Endodermal cell (in vitro differentiated cells): ENCODE measurements at regions not wholly inside any gene's neighbourhood (a gene's known extent, or its start where the extent isn't known, plus 50 kb on each side); places are given as distances from the start of the nearest gene placed in this dataset.

ENCODE experiments used
- DNase-seq: peaks from one replicate; pipeline ENCODE4 v3.0.0-alpha.2; 2017
- H3K27ac ChIP-seq: 2 replicates; pipeline ENCODE4 v1.5.1; 2013; ENCODE audit warnings: mild to moderate bottlenecking, low read depth, low read length, moderate library complexity
- H3K27me3 ChIP-seq: 2 replicates; pipeline ENCODE4 v1.6.1; 2013; ENCODE audit warnings: mild to moderate bottlenecking, low read length, moderate library complexity; ENCODE audit not compliant: insufficient read depth, control insufficient read depth, poor library complexity, severe bottlenecking
- H3K36me3 ChIP-seq: 2 replicates; pipeline ENCODE4 v1.7.0; 2013; ENCODE audit warnings: mild to moderate bottlenecking, low read length, moderate library complexity; ENCODE audit not compliant: control insufficient read depth, insufficient read depth
- H3K4me1 ChIP-seq: one replicate; pipeline ENCODE4 v1.7.0; 2013; ENCODE audit warnings: low read length; ENCODE audit not compliant: control insufficient read depth, insufficient read depth
- H3K4me3 ChIP-seq: 2 replicates; pipeline ENCODE4 v1.5.1; 2013; ENCODE audit warnings: mild to moderate bottlenecking, low read length, moderate library complexity
- H3K9ac ChIP-seq: 2 replicates; pipeline ENCODE4 v1.6.1; 2013; ENCODE audit warnings: mild to moderate bottlenecking, low read length, moderate library complexity; ENCODE audit not compliant: poor library complexity, severe bottlenecking; ENCODE audit errors: extremely low read depth
- H3K9me3 ChIP-seq: 2 replicates; pipeline ENCODE4 v1.6.1; 2013; ENCODE audit warnings: mild to moderate bottlenecking, low read length, moderate library complexity; ENCODE audit not compliant: control insufficient read depth
- H3K27ac Mint-ChIP-seq: 2 replicates; pipeline ENCODE4 v1.8.0; 2020; ENCODE audit warnings: mixed read lengths
- H3K27me3 Mint-ChIP-seq: 2 replicates; pipeline ENCODE4 v1.8.0; 2021; ENCODE audit warnings: mild to moderate bottlenecking, mixed read lengths; ENCODE audit not compliant: insufficient read depth
- H3K36me3 Mint-ChIP-seq: 2 replicates; pipeline ENCODE4 v1.8.0; 2020; ENCODE audit warnings: low read depth, mixed read lengths
- H3K4me1 Mint-ChIP-seq: 2 replicates; pipeline ENCODE4 v1.8.0; 2020; ENCODE audit warnings: mixed read lengths
- H3K4me3 Mint-ChIP-seq: 2 replicates; pipeline ENCODE4 v1.8.0; 2020; ENCODE audit warnings: mild to moderate bottlenecking, moderate library complexity, mixed read lengths
- H3K9me3 Mint-ChIP-seq: 2 replicates; pipeline ENCODE4 v1.8.0; 2020; ENCODE audit warnings: mild to moderate bottlenecking, mixed read lengths
- CTCF ChIP-seq: fragments of 200-600 bp; sonication (generic); conservative IDR thresholded peaks from 2 replicates; pipeline ENCODE4 v1.5.0; 2021; ENCODE audit warnings: antibody characterized with exemption, mild to moderate bottlenecking
- WGBS, 2 experiments: methylation state at CpG; one replicate each; pipeline versions ENCODE4 v1.1.5 to v1.1.7; 2013; ENCODE audit warnings: missing lambda C conversion rate in 2 of 2, mixed read lengths in 1 of 2; ENCODE audit not compliant: insufficient coverage in 1 of 2, insufficient read length in 1 of 2; 5-methylcytosine and 5-hydroxymethylcytosine counted together

GRCh38 chr18:22539051-22539765, 121.5 kb upstream of the CTAGE1 start:
- H3K9ac ChIP-seq = no peak overlapping the region
- DNase-seq = no peak
- no peaks in the 10 kb centered on the region for H3K4me1 ChIP-seq
- peaks cover 9% of the 10 kb centered on the region for H3K9me3 Mint-ChIP-seq
- H3K27me3 ChIP-seq = no peaks in the 10 kb centered on the region
- H3K27ac Mint-ChIP-seq = no peak overlapping the region
- no peaks in the 10 kb centered on the region for H3K27me3 Mint-ChIP-seq
- no peaks in the 10 kb centered on the region for H3K9me3 ChIP-seq
- H3K36me3 Mint-ChIP-seq = no peaks in the 10 kb centered on the region
- WGBS, 2 experiments = 95 to 97% methylated on average over 6 of the region's 6 CpGs
- no peaks in the 10 kb centered on the region for H3K36me3 ChIP-seq
- peaks cover 8% of the 10 kb centered on the region for H3K4me1 Mint-ChIP-seq
- no peak for TF ChIP-seq CTCF
- H3K4me3 Mint-ChIP-seq = no peak overlapping the region
- H3K4me3 ChIP-seq = no peak overlapping the region
- H3K27ac ChIP-seq = no peak overlapping the region

GRCh38 chr18:22541232-22541631, 123.5 kb upstream of the CTAGE1 start:
- H3K4me3 ChIP-seq = no peak overlapping the region
- H3K9ac ChIP-seq = no peak overlapping the region
- H3K27me3 ChIP-seq = no peaks in the 10 kb centered on the region
- no peaks in the 10 kb centered on the region for H3K27me3 Mint-ChIP-seq
- H3K4me3 Mint-ChIP-seq = no peak overlapping the region
- 91% methylated on average over 1 of the region's 1 CpG; no CpG with 5 or more reads in 1 of the 2 experiments for WGBS, 2 experiments
- H3K36me3 Mint-ChIP-seq = no peaks in the 10 kb centered on the region
- no peak for DNase-seq
- no peaks in the 10 kb centered on the region for H3K4me1 ChIP-seq
- no peak overlapping the region for H3K27ac Mint-ChIP-seq
- TF ChIP-seq CTCF = no peak
- H3K9me3 Mint-ChIP-seq = peaks cover 1% of the 10 kb centered on the region
- H3K4me1 Mint-ChIP-seq = peaks cover 11% of the 10 kb centered on the region
- H3K36me3 ChIP-seq = no peaks in the 10 kb centered on the region
- H3K9me3 ChIP-seq = no peaks in the 10 kb centered on the region
- H3K27ac ChIP-seq = no peak overlapping the region

GRCh38 chr18:22542406-22542835, 124.7 kb upstream of the CTAGE1 start:
- Mint-ChIP-seq H3K4me3 (no peak overlapping the region), H3K9me3 (no peaks in the 10 kb centered on the region), H3K27me3 (no peaks in the 10 kb centered on the region), H3K27ac (no peak overlapping the region), H3K36me3 (no peaks in the 10 kb centered on the region), H3K4me1 (peaks cover 3% of the 10 kb centered on the region)
- Histone ChIP-seq H3K9ac (no peak overlapping the region), H3K4me3 (no peak overlapping the region), H3K9me3 (no peaks in the 10 kb centered on the region), H3K27ac (no peak overlapping the region), H3K36me3 (no peaks in the 10 kb centered on the region), H3K27me3 (no peaks in the 10 kb centered on the region), H3K4me1 (no peaks in the 10 kb centered on the region)
- no peak for TF ChIP-seq CTCF
- WGBS, 2 experiments = 94 to 96% methylated on average over 4 of the region's 4 CpGs
- no peak for DNase-seq
